Neuronal stem cell (in vitro differentiated cells): ENCODE measurements at regions not wholly inside any gene's neighbourhood (a gene's known extent, or its start where the extent isn't known, plus 50 kb on each side); places are given as distances from the start of the nearest gene placed in this dataset.

Experiments
- DNase-seq: peaks from one replicate; pipeline ENCODE4 v3.0.0-alpha.2; 2013; ENCODE audit warnings: low spot score
- H2AFZ ChIP-seq: one replicate; pipeline ENCODE4 v1.6.1; 2013; ENCODE audit warnings: mild to moderate bottlenecking, low read length, inconsistent platforms
- H2AK5ac ChIP-seq: 2 replicates; pipeline ENCODE4 v1.6.1; 2013; ENCODE audit warnings: low read depth, mild to moderate bottlenecking, inconsistent platforms, low read length, moderate library complexity, mixed read lengths
- H2BK120ac ChIP-seq: 2 replicates; pipeline ENCODE4 v1.6.1; 2013; ENCODE audit warnings: low read depth, mild to moderate bottlenecking, inconsistent platforms, low read length, moderate library complexity, mixed read lengths
- H2BK12ac ChIP-seq: one replicate; pipeline ENCODE4 v1.6.1; 2013; ENCODE audit warnings: low read length, inconsistent platforms
- H2BK15ac ChIP-seq: 2 replicates; pipeline ENCODE4 v1.6.1; 2013; ENCODE audit warnings: mild to moderate bottlenecking, low read length, inconsistent platforms, mixed read lengths
- H2BK5ac ChIP-seq: one replicate; pipeline ENCODE4 v1.6.1; 2013; ENCODE audit warnings: inconsistent platforms, mild to moderate bottlenecking, low read length, moderate library complexity
- H3K14ac ChIP-seq: one replicate; pipeline ENCODE4 v1.6.1; 2013; ENCODE audit warnings: low read length, inconsistent platforms
- H3K18ac ChIP-seq: 2 replicates; pipeline ENCODE4 v1.6.1; 2013; ENCODE audit warnings: low read length, inconsistent platforms
- H3K23ac ChIP-seq: 2 replicates; pipeline ENCODE4 v1.6.1; 2013; ENCODE audit warnings: low read depth, mild to moderate bottlenecking, mixed read lengths, low read length, inconsistent platforms; ENCODE audit not compliant: poor library complexity
- H3K27ac ChIP-seq: replicated peaks from 3 replicates; pipeline ENCODE4 v1.5.1; 2013; ENCODE audit warnings: low read length, inconsistent platforms
- H3K27me3 ChIP-seq, 3 experiments: 2 replicates each; pipeline ENCODE4 v1.6.1; 2013; ENCODE audit warnings: low read length in 3 of 3, mild to moderate bottlenecking in 2 of 3, inconsistent platforms in 1 of 3, low read depth in 1 of 3, mixed read lengths in 1 of 3, moderate library complexity in 1 of 3; ENCODE audit not compliant: control insufficient read depth in 3 of 3, insufficient read depth in 3 of 3
- H3K36me3 ChIP-seq, 2 donors: replicated peaks in 1 of 2; 2 replicates each; pipeline ENCODE4 v1.6.1; 2013; ENCODE audit warnings: low read length in 2 of 2; ENCODE audit not compliant: control insufficient read depth in 2 of 2, insufficient read depth in 2 of 2
- H3K4ac ChIP-seq: 2 replicates; pipeline ENCODE4 v1.6.1; 2013; ENCODE audit warnings: inconsistent platforms, mild to moderate bottlenecking, low read length, moderate library complexity
- H3K4me1 ChIP-seq, 2 donors: 1 replicate in 1 of 2; 2 replicates in 1 of 2; pipeline ENCODE4 v1.6.1; 2013; ENCODE audit warnings: low read length in 2 of 2, low read depth in 1 of 2; ENCODE audit not compliant: control insufficient read depth in 2 of 2, insufficient read depth in 1 of 2
- H3K4me2 ChIP-seq: one replicate; pipeline ENCODE4 v1.6.1; 2013; ENCODE audit warnings: mild to moderate bottlenecking, low read length, inconsistent platforms; ENCODE audit not compliant: insufficient read depth, poor library complexity, severe bottlenecking
- H3K4me3 ChIP-seq, 2 donors: 2 replicates each; pipeline ENCODE4 v1.5.1; 2013; ENCODE audit warnings: low read length in 2 of 2, mild to moderate bottlenecking in 2 of 2, inconsistent platforms in 1 of 2, moderate library complexity in 1 of 2
- H3K79me1 ChIP-seq: one replicate; pipeline ENCODE4 v1.6.1; 2013; ENCODE audit warnings: low read depth, mild to moderate bottlenecking, inconsistent platforms, low read length, moderate library complexity
- H3K9ac ChIP-seq: one replicate; pipeline ENCODE4 v1.6.1; 2013; ENCODE audit warnings: mild to moderate bottlenecking, low read depth, low read length, inconsistent platforms; ENCODE audit not compliant: poor library complexity
- H3K9me3 ChIP-seq, 2 donors: replicated peaks in 1 of 2; 2 replicates each; pipeline versions ENCODE3 to v1.6.1; 2013; ENCODE audit warnings: low read length in 2 of 2, mild to moderate bottlenecking in 2 of 2, inconsistent platforms in 1 of 2, low read depth in 1 of 2, mixed read lengths in 1 of 2, moderate library complexity in 1 of 2; ENCODE audit not compliant: control insufficient read depth in 2 of 2, insufficient read depth in 1 of 2
- H4K8ac ChIP-seq: one replicate; pipeline ENCODE4 v1.6.1; 2013; ENCODE audit warnings: low read depth, mild to moderate bottlenecking, inconsistent platforms, low read length, moderate library complexity
- H4K91ac ChIP-seq: one replicate; pipeline ENCODE4 v1.6.1; 2013; ENCODE audit warnings: low read length, low read depth, mild to moderate bottlenecking, inconsistent platforms; ENCODE audit not compliant: poor library complexity
- WGBS, 2 donors: extraction: QIAGEN DNeasy Blood & Tissue Kit; methylation state at CpG; one replicate each; pipeline ENCODE4 v1.1.7; 2013; ENCODE audit warnings: missing lambda C conversion rate in 2 of 2, mixed read lengths in 1 of 2; ENCODE audit not compliant: insufficient read length in 2 of 2, insufficient replicate concordance in 1 of 2; ENCODE audit errors: extremely low coverage in 2 of 2; 5-methylcytosine and 5-hydroxymethylcytosine counted together

GRCh38 chr2:125216321-125216720 lies 1191.2 kb downstream of the CNTNAP5 start:
- Histone ChIP-seq H3K4me2 (no peak overlapping the region), H3K27ac (no peak overlapping the region), H4K91ac (no peak overlapping the region), H3K9ac (no peak overlapping the region), H2AK5ac (no peak overlapping the region), H3K14ac (no peak overlapping the region), H2BK120ac (no peak overlapping the region), H3K4ac (no peak overlapping the region), H4K8ac (no peak overlapping the region), H2BK12ac (no peak overlapping the region), H3K79me1 (no peaks in the 10 kb centered on the region), H2BK5ac (no peak overlapping the region), H3K4me1 (no peaks in the 10 kb centered on the region), H3K27me3 (no peaks in the 10 kb centered on the region), H3K36me3 (no peaks in the 10 kb centered on the region), H2BK15ac (no peak overlapping the region), H3K9me3 (peaks cover 0 to 2% of the 10 kb centered on the region in 2 donors), H3K18ac (no peak overlapping the region), H2AFZ (no peak overlapping the region), H3K4me3 (no peak overlapping the region), H3K23ac (no peak overlapping the region)
- no peak for DNase-seq

GRCh38 chr2:125224188-125224587 lies 1199.1 kb downstream of the CNTNAP5 start:
- no peak overlapping the region for H2AFZ ChIP-seq
- H3K23ac ChIP-seq: no peak overlapping the region
- WGBS, 2 donors: no CpG with 5 or more reads among the region's 6 CpGs
- no peak overlapping the region for H2BK5ac ChIP-seq
- H3K27me3 ChIP-seq: no peaks in the 10 kb centered on the region
- H3K4me2 ChIP-seq: no peak overlapping the region
- no peak overlapping the region for H3K9ac ChIP-seq
- no peak overlapping the region for H3K14ac ChIP-seq
- H3K4me3 ChIP-seq: no peak overlapping the region
- no peak overlapping the region for H3K18ac ChIP-seq
- H3K9me3 ChIP-seq: peaks cover 0 to 4% of the 10 kb centered on the region in 2 donors
- no peak overlapping the region for H4K8ac ChIP-seq
- H2AK5ac ChIP-seq: no peak overlapping the region
- H4K91ac ChIP-seq: no peak overlapping the region
- H2BK15ac ChIP-seq: no peak overlapping the region
- DNase-seq: no peak
- H3K79me1 ChIP-seq: no peaks in the 10 kb centered on the region
- H3K36me3 ChIP-seq: no peaks in the 10 kb centered on the region
- H2BK12ac ChIP-seq: no peak overlapping the region
- no peaks in the 10 kb centered on the region for H3K4me1 ChIP-seq
- H3K4ac ChIP-seq: no peak overlapping the region
- no peak overlapping the region for H3K27ac ChIP-seq
- H2BK120ac ChIP-seq: no peak overlapping the region

GRCh38 chr2:125224830-125225229 lies 1199.7 kb downstream of the CNTNAP5 start:
- H2BK120ac ChIP-seq: no peak overlapping the region
- H2BK15ac ChIP-seq: no peak overlapping the region
- no peak overlapping the region for H3K9ac ChIP-seq
- no peak overlapping the region for H3K18ac ChIP-seq
- no peak overlapping the region for H3K4me3 ChIP-seq
- no peak overlapping the region for H2AFZ ChIP-seq
- no peak overlapping the region for H4K8ac ChIP-seq
- H3K9me3 ChIP-seq: peaks cover 0 to 4% of the 10 kb centered on the region in 2 donors
- H2AK5ac ChIP-seq: no peak overlapping the region
- H2BK5ac ChIP-seq: no peak overlapping the region
- no peak overlapping the region for H3K27ac ChIP-seq
- no peak overlapping the region for H3K4me2 ChIP-seq
- no peaks in the 10 kb centered on the region for H3K36me3 ChIP-seq
- no peak for DNase-seq
- no peaks in the 10 kb centered on the region for H3K27me3 ChIP-seq
- H3K14ac ChIP-seq: no peak overlapping the region
- H3K79me1 ChIP-seq: no peaks in the 10 kb centered on the region
- no peak overlapping the region for H4K91ac ChIP-seq
- H3K23ac ChIP-seq: no peak overlapping the region
- no peak overlapping the region for H3K4ac ChIP-seq
- H3K4me1 ChIP-seq: no peaks in the 10 kb centered on the region
- no CpG with 5 or more reads among the region's 3 CpGs for WGBS, 2 donors
- H2BK12ac ChIP-seq: no peak overlapping the region

GRCh38 chr2:125227843-125228392 lies 1202.8 kb downstream of the CNTNAP5 start:
- Histone ChIP-seq H3K4me2 (no peak overlapping the region), H2BK12ac (no peak overlapping the region), H3K27me3 (no peaks in the 10 kb centered on the region), H4K91ac (no peak overlapping the region), H3K36me3 (no peaks in the 10 kb centered on the region), H3K4me3 (no peak overlapping the region), H3K4ac (no peak overlapping the region), H3K14ac (no peak overlapping the region), H4K8ac (no peak overlapping the region), H2BK5ac (no peak overlapping the region), H3K27ac (no peak overlapping the region), H3K23ac (no peak overlapping the region), H2BK120ac (no peak overlapping the region), H2AK5ac (no peak overlapping the region), H3K9ac (no peak overlapping the region), H3K4me1 (no peaks in the 10 kb centered on the region), H3K9me3 (no peaks in the 10 kb centered on the region), H3K79me1 (no peaks in the 10 kb centered on the region), H3K18ac (no peak overlapping the region), H2BK15ac (no peak overlapping the region), H2AFZ (no peak overlapping the region)
- WGBS, 2 donors: no CpG with 5 or more reads among the region's 2 CpGs
- DNase-seq: no peak
